ENCODE measurements at regions not wholly inside any gene's neighbourhood (a gene's known extent, or its start where the extent isn't known, plus 50 kb on each side); places are given as distances from the start of the nearest gene placed in this dataset.

DNA sequence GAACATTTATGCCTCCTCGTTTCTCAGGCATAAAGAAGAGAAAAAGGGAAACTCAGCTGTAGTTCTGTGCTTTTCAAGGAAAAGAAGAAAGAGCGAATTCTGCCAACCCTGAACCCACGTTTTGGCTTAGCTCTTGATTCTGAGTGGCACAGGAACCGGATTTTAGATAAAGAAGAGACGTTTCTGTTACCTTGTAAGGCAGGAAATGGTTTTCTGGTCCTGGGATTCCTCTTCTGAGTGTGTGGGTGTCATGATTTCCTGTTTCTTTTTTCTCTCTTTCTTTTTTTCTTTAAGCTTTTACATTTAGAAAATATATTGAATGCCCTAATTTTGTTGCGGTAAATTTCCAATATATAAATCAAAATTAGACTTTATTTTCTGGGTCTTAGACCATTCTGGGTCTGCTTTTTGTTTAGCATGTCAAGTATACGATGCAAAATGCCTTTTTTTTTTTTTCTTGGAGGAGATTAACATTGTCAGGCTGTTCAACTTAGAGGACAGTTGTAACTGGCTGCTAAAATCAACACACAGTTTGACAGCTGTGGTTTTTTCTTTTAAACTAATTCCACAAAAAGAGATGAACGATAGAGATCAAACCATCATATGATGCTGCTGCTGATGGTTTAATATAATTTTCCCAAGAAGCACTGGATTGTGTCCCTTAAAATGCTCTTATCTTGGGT lies 190.8 kb downstream of the GATA3 start:
- Histone ChIP-seq H3K36me3 (ENCODE audit: insufficient read depth, low read length) (no peaks in the 10 kb centered on the region), H3K4me3 (ENCODE audit: low read length) (no peak overlapping the region), H3K9me3 (ENCODE audit: low read length) (no peaks in the 10 kb centered on the region), H3K4me1 (ENCODE audit: insufficient read depth, low read length) (no peaks in the 10 kb centered on the region), H2AFZ (ENCODE audit: low read depth, low read length) (no peak overlapping the region), H3K27me3 (ENCODE audit: insufficient read depth, low read length) (no peaks in the 10 kb centered on the region)

DNA sequence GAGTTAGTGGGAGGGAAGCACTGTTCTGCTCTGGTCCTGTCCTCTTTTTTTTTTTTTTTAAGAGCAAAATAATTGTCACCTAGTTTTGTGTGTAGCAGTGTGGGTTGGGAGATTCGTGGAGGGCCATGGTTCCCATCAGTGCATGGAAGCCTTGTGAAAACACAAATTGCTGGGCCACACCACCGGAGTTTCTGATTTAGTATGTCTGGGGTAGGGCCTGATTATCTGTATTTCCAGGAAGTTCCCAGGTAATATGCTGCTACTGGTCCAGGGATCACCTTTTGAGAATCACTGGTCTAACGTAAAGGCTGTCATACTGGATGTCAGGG lies 191.3 kb downstream of the GATA3 start:
- Histone ChIP-seq H3K9me3 (ENCODE audit: low read length) (no peaks in the 10 kb centered on the region), H3K36me3 (ENCODE audit: insufficient read depth, low read length) (no peaks in the 10 kb centered on the region), H3K27me3 (ENCODE audit: insufficient read depth, low read length) (no peaks in the 10 kb centered on the region), H3K4me3 (ENCODE audit: low read length) (no peak overlapping the region), H2AFZ (ENCODE audit: low read depth, low read length) (no peak overlapping the region), H3K4me1 (ENCODE audit: insufficient read depth, low read length) (no peaks in the 10 kb centered on the region)

DNA sequence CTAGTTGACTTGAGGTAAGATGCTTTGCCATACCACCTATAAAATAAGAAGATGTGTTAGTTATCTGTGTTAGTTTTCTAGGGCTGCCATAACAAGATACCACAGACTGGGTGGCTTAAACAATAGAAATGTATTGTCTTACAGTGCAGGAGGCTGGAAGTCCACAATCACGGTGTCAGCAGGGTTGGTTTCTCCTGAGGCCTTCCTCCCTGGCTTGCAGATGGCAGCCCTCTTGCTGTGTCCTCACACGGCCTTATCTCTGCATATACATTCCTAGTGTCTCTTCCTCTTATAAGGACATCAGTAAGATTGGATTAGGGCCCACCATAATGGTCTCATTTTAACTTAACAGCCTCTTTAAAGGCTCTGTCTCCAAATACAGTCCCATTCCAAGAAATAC lies 192.1 kb downstream of the GATA3 start:
- H3K4me3 ChIP-seq (ENCODE audit: low read length): no peak overlapping the region
- H3K4me1 ChIP-seq (ENCODE audit: insufficient read depth, low read length): no peaks in the 10 kb centered on the region
- H2AFZ ChIP-seq (ENCODE audit: low read depth, low read length): no peak overlapping the region
- no peaks in the 10 kb centered on the region for H3K36me3 ChIP-seq (ENCODE audit: insufficient read depth, low read length)
- H3K9me3 ChIP-seq (ENCODE audit: low read length): no peaks in the 10 kb centered on the region
- H3K27me3 ChIP-seq (ENCODE audit: insufficient read depth, low read length): no peaks in the 10 kb centered on the region

DNA sequence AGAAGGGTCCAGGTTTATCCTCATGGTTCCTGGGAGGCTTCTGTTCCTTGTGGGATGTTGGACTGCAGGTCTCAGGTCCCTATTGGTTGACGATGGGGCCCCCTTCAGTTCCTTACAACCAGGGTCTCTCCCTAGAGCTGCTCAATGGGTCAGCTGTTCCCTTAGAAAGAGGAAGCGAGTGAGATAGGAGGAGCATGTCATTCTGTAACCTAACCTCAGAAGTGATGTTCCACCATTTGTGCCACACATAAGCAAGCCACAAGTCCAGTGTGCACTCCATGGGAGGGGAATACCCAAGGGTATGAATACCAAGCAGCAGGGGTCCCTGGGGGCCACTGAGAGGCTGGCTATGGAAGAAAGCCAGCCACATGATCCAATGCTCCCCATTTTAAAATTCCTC lies 192.7 kb downstream of the GATA3 start:
- H3K27me3 ChIP-seq (ENCODE audit: insufficient read depth, low read length): no peaks in the 10 kb centered on the region
- no peak overlapping the region for H2AFZ ChIP-seq (ENCODE audit: low read depth, low read length)
- no peaks in the 10 kb centered on the region for H3K9me3 ChIP-seq (ENCODE audit: low read length)
- H3K36me3 ChIP-seq (ENCODE audit: insufficient read depth, low read length): no peaks in the 10 kb centered on the region
- no peaks in the 10 kb centered on the region for H3K4me1 ChIP-seq (ENCODE audit: insufficient read depth, low read length)
- H3K4me3 ChIP-seq (ENCODE audit: low read length): no peak overlapping the region

DNA sequence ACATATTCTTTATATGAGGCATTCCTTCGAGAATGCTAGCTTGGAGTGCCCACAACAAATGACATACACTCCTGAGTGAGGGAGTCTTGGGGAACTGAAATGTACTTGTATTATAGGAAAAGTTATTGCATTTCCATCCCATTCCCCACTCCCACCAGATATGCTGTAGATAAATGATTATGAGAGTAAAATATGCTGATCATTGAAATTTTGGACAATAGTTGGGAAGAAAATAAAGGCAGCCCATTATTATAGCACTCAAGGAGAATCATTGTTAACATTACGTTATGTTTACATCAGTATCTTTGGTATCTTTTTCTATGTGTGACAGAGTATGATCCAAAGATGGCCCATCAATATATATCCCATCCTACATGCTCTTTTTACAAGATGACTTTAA lies 194.4 kb downstream of the GATA3 start:
- Histone ChIP-seq H3K9me3 (ENCODE audit: low read length) (no peaks in the 10 kb centered on the region), H3K27me3 (ENCODE audit: insufficient read depth, low read length) (no peaks in the 10 kb centered on the region), H3K36me3 (ENCODE audit: insufficient read depth, low read length) (no peaks in the 10 kb centered on the region), H3K4me1 (ENCODE audit: insufficient read depth, low read length) (no peaks in the 10 kb centered on the region), H2AFZ (ENCODE audit: low read depth, low read length) (no peak overlapping the region), H3K4me3 (ENCODE audit: low read length) (no peak overlapping the region)

DNA sequence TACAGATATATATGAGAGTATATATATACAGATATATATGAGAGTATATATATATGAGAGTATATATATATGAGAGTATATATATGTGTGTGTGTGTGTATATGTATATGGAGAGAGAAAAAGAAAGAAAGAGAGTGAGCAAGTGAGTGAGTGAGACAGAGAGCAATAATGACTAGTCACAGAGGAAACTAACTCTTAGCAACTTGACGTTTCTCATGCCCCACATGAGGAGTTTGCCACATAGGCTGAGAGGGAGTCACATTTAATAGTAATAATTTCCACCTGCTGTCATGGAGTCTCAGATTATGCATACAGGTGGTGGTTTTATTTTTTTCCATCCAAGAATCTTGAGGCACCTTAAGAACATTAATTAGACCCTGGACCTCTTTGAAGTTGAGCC lies 199.9 kb downstream of the GATA3 start:
- Histone ChIP-seq H3K27me3 (ENCODE audit: insufficient read depth, low read length) (no peaks in the 10 kb centered on the region), H3K9me3 (ENCODE audit: low read length) (no peaks in the 10 kb centered on the region), H3K4me3 (ENCODE audit: low read length) (no peak overlapping the region), H3K4me1 (ENCODE audit: insufficient read depth, low read length) (no peaks in the 10 kb centered on the region), H2AFZ (ENCODE audit: low read depth, low read length) (no peak overlapping the region), H3K36me3 (ENCODE audit: insufficient read depth, low read length) (no peaks in the 10 kb centered on the region)

DNA sequence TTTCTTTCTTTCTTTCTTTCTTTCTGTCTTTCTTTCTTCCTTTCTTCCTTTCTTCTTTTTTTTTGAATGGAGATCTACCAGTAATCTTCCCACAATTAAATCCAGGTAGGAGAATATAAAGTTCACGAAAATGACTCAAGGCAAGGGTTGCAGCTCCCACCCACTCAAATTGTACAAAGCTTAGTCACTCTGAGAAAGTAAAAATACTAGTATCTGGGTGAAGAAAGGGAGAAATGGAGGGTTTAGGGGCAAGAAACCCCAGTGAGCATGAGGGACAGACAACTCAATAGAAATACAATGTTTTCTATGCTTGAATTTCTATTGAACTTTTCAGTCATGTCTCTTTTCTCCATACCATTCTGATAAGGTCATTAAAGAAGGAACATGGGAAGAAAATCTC lies 200.8 kb downstream of the GATA3 start:
- no peaks in the 10 kb centered on the region for H3K36me3 ChIP-seq (ENCODE audit: insufficient read depth, low read length)
- H3K27me3 ChIP-seq (ENCODE audit: insufficient read depth, low read length): no peaks in the 10 kb centered on the region

DNA sequence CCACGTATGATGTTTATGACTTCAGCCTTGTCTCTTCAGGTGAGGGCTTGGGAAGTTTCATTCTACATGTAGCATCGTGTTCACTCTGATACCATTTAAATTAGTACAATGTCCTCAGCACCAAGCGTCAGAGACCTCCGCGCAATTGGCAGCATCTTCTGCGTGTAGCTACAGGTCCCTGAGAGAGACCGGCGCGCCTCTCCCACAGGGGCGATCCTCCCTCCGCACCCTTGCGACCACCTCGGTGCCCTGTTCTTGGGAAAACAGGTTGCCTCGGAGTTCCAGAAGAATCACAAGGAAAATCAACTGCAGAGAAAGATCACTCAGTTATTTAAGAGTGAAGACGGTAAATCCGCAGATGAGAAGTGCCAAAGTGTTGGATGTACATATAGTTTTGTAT lies 206.2 kb downstream of the GATA3 start:
- H3K9me3 ChIP-seq (ENCODE audit: low read length): no peaks in the 10 kb centered on the region
- H2AFZ ChIP-seq (ENCODE audit: low read depth, low read length): no peak overlapping the region
- no peak overlapping the region for H3K4me3 ChIP-seq (ENCODE audit: low read length)
- H3K36me3 ChIP-seq (ENCODE audit: insufficient read depth, low read length): no peaks in the 10 kb centered on the region
- H3K27me3 ChIP-seq (ENCODE audit: insufficient read depth, low read length): no peaks in the 10 kb centered on the region
- no peaks in the 10 kb centered on the region for H3K4me1 ChIP-seq (ENCODE audit: insufficient read depth, low read length)

More for the DNA sequence above, 200.8 kb downstream of the GATA3 start:
- Histone ChIP-seq H3K9me3 (ENCODE audit: low read length) (no peaks in the 10 kb centered on the region), H3K4me3 (ENCODE audit: low read length) (no peak overlapping the region), H2AFZ (ENCODE audit: low read depth, low read length) (no peak overlapping the region), H3K4me1 (ENCODE audit: insufficient read depth, low read length) (no peaks in the 10 kb centered on the region)

DNA sequence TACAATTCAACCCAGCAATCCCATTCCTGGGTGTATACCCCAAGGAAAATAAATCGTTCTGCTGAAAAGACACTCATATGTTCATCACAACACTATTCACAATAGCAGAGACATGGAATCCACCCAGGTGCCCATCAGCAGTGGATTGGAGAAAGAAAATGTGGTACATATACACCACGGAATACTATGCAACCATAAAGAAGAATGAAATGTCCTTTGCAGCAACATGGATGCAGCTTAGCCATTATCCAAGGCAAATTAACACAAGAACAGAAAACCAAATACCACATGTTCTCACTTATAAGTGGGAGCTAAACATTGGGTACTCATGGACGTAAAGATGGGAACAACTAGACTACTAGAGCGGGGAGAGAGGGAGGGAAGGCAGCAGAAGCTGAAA lies 207.8 kb downstream of the GATA3 start:
- Histone ChIP-seq H3K36me3 (ENCODE audit: insufficient read depth, low read length) (no peaks in the 10 kb centered on the region), H3K4me1 (ENCODE audit: insufficient read depth, low read length) (no peaks in the 10 kb centered on the region), H3K27me3 (ENCODE audit: insufficient read depth, low read length) (no peaks in the 10 kb centered on the region), H2AFZ (ENCODE audit: low read depth, low read length) (no peak overlapping the region), H3K9me3 (ENCODE audit: low read length) (no peaks in the 10 kb centered on the region), H3K4me3 (ENCODE audit: low read length) (no peak overlapping the region)

DNA sequence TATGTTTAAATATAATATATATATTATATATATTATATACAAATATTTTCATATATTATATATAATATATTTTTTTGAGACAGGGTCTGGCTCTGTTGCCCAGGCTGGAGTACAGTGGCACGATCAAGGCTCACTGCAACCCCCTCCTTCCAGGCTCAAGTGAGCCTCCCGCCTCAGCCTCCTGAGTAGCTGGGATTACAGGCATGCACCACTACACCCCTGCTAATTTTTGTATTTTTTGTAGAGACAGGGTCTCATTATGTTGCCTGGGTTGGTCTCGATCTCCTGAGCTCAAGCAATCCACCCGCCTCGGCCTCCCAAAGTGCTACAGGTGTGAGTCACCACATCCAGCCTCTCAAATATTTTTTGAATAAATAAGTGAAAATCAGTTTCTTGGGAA lies 215.5 kb downstream of the GATA3 start:
- H3K4me1 ChIP-seq (ENCODE audit: insufficient read depth, low read length): no peaks in the 10 kb centered on the region
- no peaks in the 10 kb centered on the region for H3K9me3 ChIP-seq (ENCODE audit: low read length)
- H3K4me3 ChIP-seq (ENCODE audit: low read length): no peak overlapping the region
- no peaks in the 10 kb centered on the region for H3K36me3 ChIP-seq (ENCODE audit: insufficient read depth, low read length)
- H2AFZ ChIP-seq (ENCODE audit: low read depth, low read length): no peak overlapping the region
- H3K27me3 ChIP-seq (ENCODE audit: insufficient read depth, low read length): no peaks in the 10 kb centered on the region

DNA sequence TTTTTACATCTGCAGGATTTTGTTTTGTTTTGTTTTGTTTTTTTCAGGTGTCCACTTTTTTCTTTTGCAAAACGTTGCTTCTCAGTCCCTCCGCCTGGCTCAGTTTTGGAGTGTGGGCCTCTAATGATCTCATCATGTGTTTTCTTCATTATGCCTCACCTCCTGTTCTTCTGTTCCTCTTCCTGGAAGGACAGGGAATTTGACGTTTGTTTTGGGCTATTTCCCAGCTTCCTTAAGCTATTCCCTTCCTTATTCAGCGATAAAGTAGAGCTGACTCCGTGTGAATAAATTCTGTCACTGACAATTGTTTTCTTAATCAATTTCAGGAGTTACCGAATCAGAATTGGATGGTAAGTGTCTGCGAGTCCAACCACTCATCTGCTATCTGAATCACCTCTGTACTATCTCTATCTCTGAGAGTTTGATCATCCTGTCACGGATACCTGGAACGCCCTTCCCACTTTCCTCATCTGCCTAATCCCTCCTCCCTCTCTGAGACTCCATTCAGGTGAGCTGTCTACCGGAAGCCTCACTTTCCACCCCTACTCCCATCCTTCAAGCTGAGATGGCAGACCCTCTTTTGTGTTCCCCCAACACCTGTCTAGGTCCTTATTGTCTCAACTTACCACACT lies 218.4 kb downstream of the GATA3 start:
- Histone ChIP-seq H3K4me3 (ENCODE audit: low read length) (no peak overlapping the region), H2AFZ (ENCODE audit: low read depth, low read length) (no peak overlapping the region), H3K9me3 (ENCODE audit: low read length) (no peaks in the 10 kb centered on the region), H3K4me1 (ENCODE audit: insufficient read depth, low read length) (no peaks in the 10 kb centered on the region), H3K36me3 (ENCODE audit: insufficient read depth, low read length) (no peaks in the 10 kb centered on the region), H3K27me3 (ENCODE audit: insufficient read depth, low read length) (no peaks in the 10 kb centered on the region)

DNA sequence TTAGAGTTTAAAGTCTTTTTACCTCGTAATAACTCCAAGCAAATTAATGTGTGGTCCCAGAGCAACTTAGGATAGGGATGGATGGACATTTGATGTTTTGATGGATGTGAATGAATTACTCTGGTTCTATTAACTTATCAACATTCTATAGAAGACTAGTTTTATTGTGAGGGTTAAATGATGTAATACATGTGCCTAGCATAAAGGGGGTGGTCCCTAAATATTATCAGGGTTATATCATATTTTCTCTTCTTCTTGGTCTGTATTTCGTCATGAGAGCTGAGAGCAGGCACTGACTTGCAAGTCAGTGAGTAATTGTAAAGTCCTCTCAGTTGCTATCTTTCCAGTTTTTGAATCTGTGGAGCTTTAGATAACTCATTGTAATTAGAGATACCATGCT lies 219.3 kb downstream of the GATA3 start:
- no peak overlapping the region for H3K4me3 ChIP-seq (ENCODE audit: low read length)
- no peak overlapping the region for H2AFZ ChIP-seq (ENCODE audit: low read depth, low read length)
- no peaks in the 10 kb centered on the region for H3K4me1 ChIP-seq (ENCODE audit: insufficient read depth, low read length)
- no peaks in the 10 kb centered on the region for H3K9me3 ChIP-seq (ENCODE audit: low read length)
- no peaks in the 10 kb centered on the region for H3K27me3 ChIP-seq (ENCODE audit: insufficient read depth, low read length)
- no peaks in the 10 kb centered on the region for H3K36me3 ChIP-seq (ENCODE audit: insufficient read depth, low read length)

DNA sequence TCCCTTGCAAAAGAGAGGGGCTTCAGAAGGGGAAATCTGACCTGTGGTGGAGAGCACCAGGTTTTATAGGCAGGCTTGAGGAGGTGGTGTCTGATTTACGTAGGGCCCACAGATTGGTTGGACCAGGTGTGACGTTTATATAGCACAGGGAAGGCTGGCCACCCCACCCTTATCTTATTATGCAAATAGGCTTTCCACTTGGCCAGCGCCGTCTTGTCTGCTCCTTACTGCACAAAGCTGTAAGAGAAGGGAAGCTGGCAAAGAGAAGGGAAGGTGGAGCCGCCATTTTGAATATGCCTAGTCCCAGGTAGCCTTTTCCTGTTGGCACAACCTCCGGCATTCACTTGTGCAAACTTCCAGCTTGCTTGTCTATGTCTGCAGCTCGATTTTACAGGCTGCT lies 221.4 kb downstream of the GATA3 start:
- Histone ChIP-seq H3K9me3 (ENCODE audit: low read length) (no peaks in the 10 kb centered on the region), H3K36me3 (ENCODE audit: insufficient read depth, low read length) (no peaks in the 10 kb centered on the region), H2AFZ (ENCODE audit: low read depth, low read length) (no peak overlapping the region), H3K4me3 (ENCODE audit: low read length) (no peak overlapping the region), H3K4me1 (ENCODE audit: insufficient read depth, low read length) (no peaks in the 10 kb centered on the region), H3K27me3 (ENCODE audit: insufficient read depth, low read length) (no peaks in the 10 kb centered on the region)

DNA sequence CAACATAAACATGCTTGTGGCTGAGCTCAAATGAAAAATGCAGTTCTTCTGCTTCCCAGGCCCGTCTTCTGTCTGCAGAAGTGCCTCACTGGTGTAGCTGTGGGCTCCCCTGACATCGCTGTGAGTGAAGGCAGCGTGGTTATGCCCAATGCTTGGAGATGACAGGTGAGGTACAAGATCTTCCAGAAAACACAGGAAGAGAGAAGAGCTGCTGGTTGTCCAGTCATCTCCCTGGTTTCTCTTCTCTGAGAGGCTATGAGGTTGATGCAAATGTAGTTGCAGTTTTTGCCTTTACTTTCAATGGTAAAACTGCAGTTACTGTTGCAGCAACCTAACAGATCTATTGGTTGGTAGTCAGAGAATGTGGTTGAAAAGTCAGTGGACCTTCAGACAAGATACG lies 223.6 kb downstream of the GATA3 start:
- Histone ChIP-seq H3K4me1 (ENCODE audit: insufficient read depth, low read length) (no peaks in the 10 kb centered on the region), H3K27me3 (ENCODE audit: insufficient read depth, low read length) (no peaks in the 10 kb centered on the region), H2AFZ (ENCODE audit: low read depth, low read length) (no peak overlapping the region), H3K9me3 (ENCODE audit: low read length) (no peaks in the 10 kb centered on the region), H3K36me3 (ENCODE audit: insufficient read depth, low read length) (no peaks in the 10 kb centered on the region), H3K4me3 (ENCODE audit: low read length) (no peak overlapping the region)

All from neuron (in vitro differentiated cells).